HG03280 (cell line): ENCODE measurements at regions not wholly inside any gene's neighbourhood (a gene's known extent, or its start where the extent isn't known, plus 50 kb on each side); places are given as distances from the start of the nearest gene placed in this dataset.
"Not testable (repeated sequence)": the region's sequence is repeated elsewhere in the genome, so short reads cannot be mapped to it uniquely, and the experiment has no call there.

Source experiments
- ATAC-seq: cut with Tn5 transposase; IDR thresholded peaks from one replicate; pipeline ENCODE4 v1.9.1; 2021; ENCODE audit warnings: mild to moderate bottlenecking, moderate library complexity; ENCODE audit not compliant: unreplicated experiment

DNA sequence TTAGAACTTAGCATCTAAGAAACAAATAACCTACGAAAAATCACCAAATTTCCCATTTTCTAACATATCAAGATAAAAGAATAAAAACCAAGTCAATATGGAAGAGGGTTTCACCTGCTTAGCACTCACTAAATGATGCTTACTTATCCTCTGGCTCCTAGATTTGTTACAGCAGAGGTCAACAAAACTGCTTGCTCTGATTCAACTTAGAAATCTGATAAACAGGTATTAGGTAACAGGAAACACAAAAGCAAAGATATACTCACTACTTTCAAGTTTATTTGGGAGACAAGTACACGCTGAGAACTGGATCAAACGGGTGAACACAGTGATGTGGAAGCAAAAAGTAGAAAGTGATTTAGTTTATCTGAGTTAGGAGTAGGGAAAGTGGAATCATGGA, 235.7 kb upstream of the TARS1 start:
- ATAC-seq, result no peak

DNA sequence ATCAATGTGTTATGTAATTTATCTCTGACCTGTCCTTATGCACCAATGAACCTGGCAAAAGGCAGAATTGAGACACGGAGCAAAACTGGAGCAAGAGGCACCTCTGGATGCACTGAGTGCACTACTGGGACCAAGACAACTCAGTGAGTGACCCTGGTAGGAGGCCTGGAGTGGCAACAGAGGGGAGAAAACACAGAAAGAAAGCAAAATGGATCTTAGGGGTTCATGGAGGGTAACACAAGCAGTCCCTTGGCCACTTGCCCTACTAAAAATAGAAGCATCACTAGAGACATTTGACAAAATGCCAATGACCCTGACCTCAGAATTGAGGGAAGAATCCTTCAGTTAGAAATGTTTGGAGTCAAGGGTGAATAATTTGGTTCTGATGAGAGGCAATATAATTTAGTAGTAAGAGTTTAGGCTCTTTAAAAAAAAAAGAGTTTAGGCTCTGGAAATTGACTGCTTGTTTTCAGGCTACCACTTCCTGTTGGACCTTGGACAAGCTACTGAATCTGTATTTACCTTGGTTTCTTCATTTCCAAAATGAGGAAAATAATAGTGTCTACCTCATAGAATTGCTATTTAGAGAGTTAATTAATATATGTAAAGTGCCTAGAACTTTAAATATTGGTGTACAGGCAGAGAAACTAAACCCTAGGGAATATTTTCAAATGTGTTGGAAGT, 234.9 kb upstream of the TARS1 start:
- ATAC-seq, result no peak

- ATAC-seq, result no peak
Observed at GRCh38 chr5:33206962-33207506, 233.7 kb upstream of the TARS1 start.

DNA sequence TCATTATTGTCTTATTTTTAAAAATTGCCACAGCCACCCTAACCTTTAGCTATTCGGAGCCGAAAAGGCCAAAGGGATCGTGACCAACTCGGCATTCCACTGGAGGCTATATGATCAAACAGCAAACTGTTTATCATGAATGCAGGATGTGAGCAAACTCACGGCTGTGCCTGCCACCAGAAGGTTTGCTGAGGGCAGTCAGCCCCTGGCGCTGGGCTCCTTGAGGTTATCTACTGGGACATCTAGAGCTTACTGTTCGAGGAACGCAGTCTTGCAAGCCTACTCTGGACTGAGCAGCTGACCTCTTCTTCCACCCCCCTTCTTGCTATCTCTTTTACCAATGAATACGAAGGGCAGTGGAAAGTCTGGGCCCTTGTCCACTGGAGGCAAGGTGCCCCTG, 231.5 kb upstream of the TARS1 start:
- no peak for ATAC-seq

- not testable (repeated sequence) for ATAC-seq
Observed at GRCh38 chr5:33210221-33210620, 230.5 kb upstream of the TARS1 start.

DNA sequence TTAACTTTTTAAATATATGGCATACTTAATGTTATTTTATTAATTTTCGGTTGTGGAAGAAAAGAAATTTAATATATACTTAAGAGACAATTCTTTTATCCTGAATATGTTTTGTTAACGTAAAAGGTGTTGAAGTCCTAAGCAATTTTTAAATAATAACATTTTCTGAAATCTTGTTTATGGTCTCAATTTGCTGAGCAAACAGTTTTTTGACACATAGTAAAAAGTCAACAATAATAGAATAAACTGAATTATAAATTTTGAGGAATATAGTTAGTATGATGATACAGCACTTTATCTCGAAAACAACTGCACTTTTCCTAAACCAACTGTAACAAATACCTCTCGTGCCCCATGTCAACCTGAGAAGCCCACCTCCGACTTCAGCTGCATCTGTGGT, 229.8 kb upstream of the TARS1 start:
- no peak for ATAC-seq

- ATAC-seq, result no peak
Observed at GRCh38 chr5:33212439-33212838, 228.3 kb upstream of the TARS1 start.

DNA sequence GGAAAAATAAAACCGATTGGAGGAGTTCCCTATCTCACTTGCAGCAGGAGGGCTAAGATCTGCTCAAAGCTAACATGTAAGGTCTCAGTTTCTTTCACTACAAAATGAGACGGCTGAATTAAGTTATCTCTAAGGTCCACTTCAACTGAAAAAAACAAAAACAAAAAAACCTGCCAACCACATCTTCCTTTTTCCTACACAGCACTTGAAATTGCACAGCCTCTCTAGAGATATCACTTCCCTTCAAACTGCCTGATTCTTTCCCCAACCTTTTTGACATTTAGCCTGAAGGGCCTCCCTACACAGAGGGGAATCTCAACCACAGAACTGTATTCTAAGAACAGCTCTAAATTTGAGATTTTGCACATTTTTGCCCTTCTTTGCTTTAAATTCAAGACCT, 227.9 kb upstream of the TARS1 start:
- ATAC-seq, result no peak

DNA sequence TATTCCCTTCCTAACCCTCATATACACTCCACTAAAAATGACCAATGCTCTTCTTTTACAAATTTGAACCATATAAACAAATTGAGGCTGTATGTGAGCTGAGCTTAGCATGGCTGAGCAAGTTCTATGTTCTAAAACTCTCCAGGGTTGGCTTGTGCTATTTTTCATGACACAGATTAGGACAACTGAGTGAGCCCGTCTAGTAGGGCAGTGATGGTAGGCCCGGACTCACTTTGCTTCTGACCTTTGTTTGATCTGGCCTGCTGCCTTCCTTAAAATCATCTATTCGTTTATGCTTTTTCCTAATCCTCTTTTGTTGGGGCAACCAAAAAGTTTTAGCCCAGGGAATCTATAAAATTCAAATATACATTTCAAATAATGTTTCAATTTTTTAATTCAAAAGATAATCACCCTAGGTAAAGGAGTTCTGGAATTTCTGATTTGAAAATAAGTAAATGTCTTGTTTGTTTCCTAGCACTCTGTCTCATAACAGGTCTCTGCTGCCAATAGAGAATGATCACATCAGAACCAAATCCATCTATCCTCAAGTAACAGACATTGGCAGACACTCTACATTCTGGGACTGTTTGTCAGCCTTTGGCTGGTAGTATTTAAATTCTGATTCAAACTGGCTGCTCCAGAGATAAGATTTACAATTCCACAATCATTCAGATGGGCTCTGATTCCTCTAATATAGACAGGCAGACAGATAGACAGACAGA, 217.0 kb upstream of the TARS1 start:
- ATAC-seq, result no peak

DNA sequence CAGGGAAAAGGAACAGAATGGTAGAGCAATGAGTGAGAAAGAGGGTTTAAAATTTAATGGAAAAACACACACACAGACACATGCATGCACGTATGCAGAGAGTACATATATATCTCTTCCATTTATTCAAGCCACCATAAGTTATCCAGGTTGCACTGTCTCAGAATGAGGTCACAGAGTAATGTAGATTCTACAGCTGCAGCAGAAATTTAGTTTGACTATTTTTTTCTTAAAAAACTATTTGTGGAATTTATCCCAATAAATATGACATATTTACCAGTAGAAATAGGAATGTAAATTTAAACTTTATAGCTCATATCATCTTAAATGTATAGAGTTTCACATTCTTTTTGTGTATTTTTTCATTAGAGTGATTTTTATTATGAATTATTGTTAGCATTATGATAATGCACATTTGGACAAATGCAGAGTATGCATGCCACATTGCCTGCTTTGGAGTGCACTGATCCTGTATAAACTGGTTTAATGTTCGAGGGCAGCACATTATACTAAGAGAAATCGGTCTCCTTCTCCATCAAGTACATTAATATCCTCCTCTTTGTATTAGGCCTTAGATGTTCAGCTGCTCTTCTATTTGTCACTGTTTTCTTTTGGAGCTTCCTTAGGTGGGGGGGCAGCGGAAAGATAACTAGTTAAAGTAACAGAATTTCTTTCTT, 216.3 kb upstream of the TARS1 start:
- ATAC-seq, result no peak

GRCh38 chr5:33227247-33227646, 213.5 kb upstream of the TARS1 start:
- no peak for ATAC-seq

GRCh38 chr5:33227746-33228145, 213.0 kb upstream of the TARS1 start:
- no peak for ATAC-seq

DNA sequence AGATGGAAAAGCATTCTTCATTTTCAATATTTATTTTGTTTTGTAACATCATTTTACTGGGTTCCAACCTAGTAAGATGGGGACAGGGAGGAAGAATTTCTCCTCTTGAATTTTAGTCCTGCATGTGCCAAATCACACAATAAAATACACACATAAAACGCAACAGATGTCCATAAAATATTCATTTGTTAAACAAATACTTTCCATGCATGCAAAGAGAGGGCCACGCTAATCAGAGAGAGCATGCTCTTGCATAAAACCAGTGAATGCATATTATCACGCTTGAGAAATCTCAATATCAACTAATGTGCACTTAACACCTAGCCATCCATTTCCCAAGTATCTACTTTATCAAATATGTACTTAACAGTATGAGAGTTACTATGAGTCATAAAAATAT, 212.6 kb upstream of the TARS1 start:
- ATAC-seq, result no peak

- ATAC-seq, result no peak
Observed at GRCh38 chr5:33229216-33229615, 211.5 kb upstream of the TARS1 start.

GRCh38 chr5:33230467-33231078, 210.2 kb upstream of the TARS1 start:
- ATAC-seq, result no peak

GRCh38 chr5:33231214-33231710, 209.5 kb upstream of the TARS1 start:
- ATAC-seq, result no peak

DNA sequence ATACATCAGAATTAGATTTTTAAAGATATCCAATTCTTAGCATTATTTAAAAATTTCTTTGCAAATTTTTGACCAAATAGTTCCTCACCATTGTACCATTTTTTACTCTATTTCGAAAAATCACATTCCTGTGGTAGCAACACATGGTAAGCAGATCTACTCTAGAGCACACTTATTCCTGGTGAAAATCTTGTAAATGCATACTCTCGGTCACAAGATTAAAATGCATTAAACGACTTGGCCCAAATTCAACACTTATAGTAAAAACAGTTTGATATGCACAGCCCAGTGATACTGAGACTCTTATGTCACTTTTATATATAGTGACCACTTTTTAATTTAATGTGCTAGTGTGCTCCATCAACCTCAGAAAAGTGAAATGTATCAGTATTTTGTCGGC, 208.8 kb upstream of the TARS1 start:
- no peak for ATAC-seq

GRCh38 chr5:33232731-33233505, 207.8 kb upstream of the TARS1 start:
- no peak for ATAC-seq

- ATAC-seq, result no peak
Observed at GRCh38 chr5:33235304-33235703, 205.5 kb upstream of the TARS1 start.

GRCh38 chr5:33235824-33236223, 204.9 kb upstream of the TARS1 start:
- no peak for ATAC-seq
